Activated B cell treated with CpG ODN at 0.5 μM for 24 hours (primary cell): ENCODE measurements at regions not wholly inside any gene's neighbourhood (a gene's known extent, or its start where the extent isn't known, plus 50 kb on each side); places are given as distances from the start of the nearest gene placed in this dataset.

ENCODE experiments used
- ATAC-seq: fragments of 200-7000 bp; cut with Tn5 transposase; one replicate; pipeline ENCODE4 v1.10.0; 2021; ENCODE audit warnings: low read depth, mild to moderate bottlenecking, moderate library complexity
- CTCF ChIA-PET: fragments of 350-600 bp; sonication (Branson Sonifier 250); formaldehyde crosslinking; loops from one replicate; lab custom pipeline; 2021; ENCODE audit warnings: antibody characterized with exemption; lab: Charles Lee
- POLR2A ChIA-PET: fragments of 350-600 bp; sonication (Branson Sonifier 250); formaldehyde crosslinking; loops from one replicate; lab custom pipeline; 2021; ENCODE audit warnings: antibody characterized with exemption; lab: Charles Lee
- DNase-seq: peaks from one replicate; pipeline ENCODE4 v3.0.0; 2022
- H3K27ac Mint-ChIP-seq: one replicate; pipeline ENCODE4 v1.8.0; 2020; ENCODE audit warnings: mixed read lengths
- H3K27me3 Mint-ChIP-seq: one replicate; pipeline ENCODE4 v1.8.0; 2021; ENCODE audit warnings: mixed read lengths
- H3K36me3 Mint-ChIP-seq: one replicate; pipeline ENCODE4 v1.8.0; 2021; ENCODE audit warnings: low read depth, mixed read lengths
- H3K4me1 Mint-ChIP-seq: one replicate; pipeline ENCODE4 v1.8.0; 2021; ENCODE audit warnings: mixed read lengths
- H3K4me3 Mint-ChIP-seq: one replicate; pipeline ENCODE4 v1.8.0; 2020; ENCODE audit warnings: mild to moderate bottlenecking, mixed read lengths
- H3K9me3 Mint-ChIP-seq: one replicate; pipeline ENCODE4 v1.8.0; 2020; ENCODE audit warnings: mixed read lengths
- intact Hi-C: fragments of 100-400 bp; cut with micrococcal nuclease; formaldehyde crosslinking; loops from one replicate; pipeline ENCODE4 v1.15.1; 2024
- TF ChIP-seq, protein P1 (sequence below): fragments of 200-600 bp; IDR thresholded peaks from one replicate; pipeline ENCODE4 v1.8.0; 2022; ENCODE audit warnings: antibody characterized with exemption, mild to moderate bottlenecking

DNA sequence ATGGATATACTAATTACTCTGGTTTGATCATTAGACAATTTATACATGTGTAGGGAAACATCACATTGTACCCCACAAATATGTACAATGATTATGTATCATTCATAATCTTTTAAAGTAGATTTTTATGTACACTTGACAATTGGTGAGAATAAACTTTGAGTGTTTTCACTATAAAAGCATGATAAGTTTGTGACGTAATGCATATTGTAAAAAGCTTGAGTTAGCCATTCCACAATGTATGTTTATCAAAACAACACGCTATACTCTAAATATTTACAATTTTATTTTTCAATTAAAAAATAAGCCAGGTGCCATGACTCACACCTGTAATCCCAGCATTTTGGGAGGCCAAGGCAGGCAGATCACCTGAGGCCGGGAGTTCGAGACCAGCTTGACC, 360.1 kb upstream of the ITGA1 start:
- DNase-seq: no peak
- Mint-ChIP-seq H3K9me3 (peaks cover 8% of the 10 kb centered on the region), H3K36me3 (no peaks in the 10 kb centered on the region), H3K27me3 (no peaks in the 10 kb centered on the region), H3K4me1 (no peaks in the 10 kb centered on the region), H3K27ac (no peak overlapping the region), H3K4me3 (no peak overlapping the region)
- ChIA-PET POLR2A (no interaction called here), CTCF (no interaction called here)
- TF ChIP-seq, protein P1, sequence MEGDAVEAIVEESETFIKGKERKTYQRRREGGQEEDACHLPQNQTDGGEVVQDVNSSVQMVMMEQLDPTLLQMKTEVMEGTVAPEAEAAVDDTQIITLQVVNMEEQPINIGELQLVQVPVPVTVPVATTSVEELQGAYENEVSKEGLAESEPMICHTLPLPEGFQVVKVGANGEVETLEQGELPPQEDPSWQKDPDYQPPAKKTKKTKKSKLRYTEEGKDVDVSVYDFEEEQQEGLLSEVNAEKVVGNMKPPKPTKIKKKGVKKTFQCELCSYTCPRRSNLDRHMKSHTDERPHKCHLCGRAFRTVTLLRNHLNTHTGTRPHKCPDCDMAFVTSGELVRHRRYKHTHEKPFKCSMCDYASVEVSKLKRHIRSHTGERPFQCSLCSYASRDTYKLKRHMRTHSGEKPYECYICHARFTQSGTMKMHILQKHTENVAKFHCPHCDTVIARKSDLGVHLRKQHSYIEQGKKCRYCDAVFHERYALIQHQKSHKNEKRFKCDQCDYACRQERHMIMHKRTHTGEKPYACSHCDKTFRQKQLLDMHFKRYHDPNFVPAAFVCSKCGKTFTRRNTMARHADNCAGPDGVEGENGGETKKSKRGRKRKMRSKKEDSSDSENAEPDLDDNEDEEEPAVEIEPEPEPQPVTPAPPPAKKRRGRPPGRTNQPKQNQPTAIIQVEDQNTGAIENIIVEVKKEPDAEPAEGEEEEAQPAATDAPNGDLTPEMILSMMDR: no peak
- intact Hi-C loops: no loop called here
- ATAC-seq: no peak

DNA sequence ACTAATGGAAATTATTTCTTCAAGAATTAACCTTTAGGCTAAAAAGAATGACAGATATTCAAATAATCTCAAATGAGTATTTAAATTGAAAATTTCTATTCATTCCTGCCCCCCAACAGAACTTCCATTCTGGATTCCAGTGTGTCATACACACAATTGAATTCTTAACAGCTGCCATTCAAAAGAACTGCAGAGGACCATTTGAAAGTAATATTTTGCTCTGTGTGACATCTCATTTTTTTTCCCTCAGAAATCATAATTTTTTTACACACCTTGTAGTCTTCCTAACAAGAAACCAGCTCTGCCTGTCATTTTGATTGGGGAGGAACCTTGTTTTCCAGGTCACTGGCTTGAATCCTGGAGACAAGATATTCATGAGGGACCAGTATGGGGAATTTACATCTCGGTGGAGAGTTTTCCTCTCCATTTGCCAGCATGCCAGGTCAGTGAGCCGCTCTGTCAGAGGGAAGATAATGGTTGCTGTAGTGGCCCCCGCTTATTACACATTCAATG, 358.7 kb upstream of the ITGA1 start:
- ATAC-seq: no peak
- Mint-ChIP-seq H3K4me3 (no peak overlapping the region), H3K36me3 (no peaks in the 10 kb centered on the region), H3K27me3 (no peaks in the 10 kb centered on the region), H3K4me1 (no peaks in the 10 kb centered on the region), H3K27ac (no peak overlapping the region), H3K9me3 (peaks cover 9% of the 10 kb centered on the region)
- CTCF ChIA-PET: no interaction called here
- POLR2A ChIA-PET: no interaction called here
- intact Hi-C loops: no loop called here
- DNase-seq: no peak
- TF ChIP-seq, protein P1: no peak

DNA sequence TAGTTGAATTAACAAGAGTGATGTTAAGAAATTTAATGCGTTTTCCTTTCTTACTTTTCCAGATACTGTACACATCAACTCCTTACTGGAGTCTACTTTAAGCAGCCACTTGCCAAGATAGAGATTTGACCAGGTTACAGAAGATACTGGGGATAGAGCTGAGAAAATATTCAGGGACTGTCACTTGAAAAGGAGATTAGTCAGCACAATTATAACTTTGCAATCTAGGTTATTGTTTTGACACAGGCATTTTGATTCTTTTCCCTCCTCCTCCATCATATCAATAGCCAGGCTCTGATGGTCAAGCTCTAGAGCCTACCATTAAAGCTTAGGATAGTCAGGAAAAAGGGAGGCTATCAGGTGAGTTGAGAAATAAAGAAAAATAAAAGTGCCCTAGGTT, 345.9 kb upstream of the ITGA1 start:
- Mint-ChIP-seq H3K27ac (no peak overlapping the region), H3K4me3 (no peak overlapping the region), H3K36me3 (no peaks in the 10 kb centered on the region), H3K4me1 (no peaks in the 10 kb centered on the region), H3K9me3 (peaks cover 10% of the 10 kb centered on the region), H3K27me3 (no peaks in the 10 kb centered on the region)
- TF ChIP-seq, protein P1: no peak
- DNase-seq: no peak
- intact Hi-C loops: no loop called here
- no peak for ATAC-seq
- CTCF ChIA-PET: no interaction called here
- POLR2A ChIA-PET: no interaction called here

DNA sequence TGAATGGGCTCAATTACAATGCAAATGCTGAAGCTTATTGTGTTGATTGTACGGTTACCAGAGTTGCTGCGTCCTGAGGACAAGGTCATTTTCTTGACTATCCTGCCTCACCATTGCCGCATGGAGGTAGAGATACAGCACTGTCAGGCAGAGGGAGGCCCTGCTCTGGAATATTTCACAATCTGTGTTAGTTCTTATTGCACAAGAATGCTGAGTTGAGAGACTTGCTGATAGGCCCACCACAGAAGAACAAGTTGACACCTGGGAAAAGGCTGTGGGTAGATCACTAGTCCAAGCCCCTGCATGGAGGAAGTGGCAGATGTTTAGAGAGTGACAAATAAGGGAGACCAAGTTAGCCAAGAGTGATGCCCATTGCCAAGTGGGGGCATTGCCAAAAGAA, 344.5 kb upstream of the ITGA1 start:
- H3K9me3 Mint-ChIP-seq: peaks cover 7% of the 10 kb centered on the region
- H3K27ac Mint-ChIP-seq: no peak overlapping the region
- intact Hi-C loops: no loop called here
- no peaks in the 10 kb centered on the region for H3K27me3 Mint-ChIP-seq
- POLR2A ChIA-PET: no interaction called here
- DNase-seq (no peak), ATAC-seq (no peak)
- TF ChIP-seq, protein P1: no peak
- CTCF ChIA-PET: no interaction called here
- no peaks in the 10 kb centered on the region for H3K36me3 Mint-ChIP-seq
- H3K4me1 Mint-ChIP-seq: no peaks in the 10 kb centered on the region
- H3K4me3 Mint-ChIP-seq: no peak overlapping the region

DNA sequence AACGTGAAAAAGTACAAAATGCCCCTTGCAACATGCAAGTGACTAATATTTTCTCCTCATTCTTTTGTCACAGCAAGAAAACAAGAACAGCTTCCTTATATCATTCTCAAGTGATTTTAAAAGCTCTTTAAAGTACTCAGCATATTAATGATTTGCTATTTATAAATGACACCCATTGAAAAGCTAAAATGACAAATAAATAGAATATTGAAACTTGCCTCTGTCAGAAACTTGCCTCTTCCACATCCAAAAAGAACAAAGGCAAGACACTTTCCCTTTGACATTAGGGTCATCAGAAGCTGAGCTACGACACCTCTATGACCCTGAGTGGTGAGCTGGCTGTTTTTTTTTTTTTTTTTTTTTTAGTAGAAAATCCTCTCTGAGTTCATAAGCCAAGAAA, 339.6 kb upstream of the ITGA1 start:
- ChIA-PET POLR2A (no interaction called here), CTCF (no interaction called here)
- Mint-ChIP-seq H3K36me3 (no peaks in the 10 kb centered on the region), H3K27me3 (no peaks in the 10 kb centered on the region), H3K9me3 (no peaks in the 10 kb centered on the region), H3K4me3 (no peak overlapping the region), H3K27ac (no peak overlapping the region), H3K4me1 (no peaks in the 10 kb centered on the region)
- intact Hi-C loops: no loop called here
- no peak for DNase-seq
- TF ChIP-seq, protein P1: no peak
- no peak for ATAC-seq
